ENCODE measurements at regions not wholly inside any gene's neighbourhood (a gene's known extent, or its start where the extent isn't known, plus 50 kb on each side); places are given as distances from the start of the nearest gene placed in this dataset.

DNA sequence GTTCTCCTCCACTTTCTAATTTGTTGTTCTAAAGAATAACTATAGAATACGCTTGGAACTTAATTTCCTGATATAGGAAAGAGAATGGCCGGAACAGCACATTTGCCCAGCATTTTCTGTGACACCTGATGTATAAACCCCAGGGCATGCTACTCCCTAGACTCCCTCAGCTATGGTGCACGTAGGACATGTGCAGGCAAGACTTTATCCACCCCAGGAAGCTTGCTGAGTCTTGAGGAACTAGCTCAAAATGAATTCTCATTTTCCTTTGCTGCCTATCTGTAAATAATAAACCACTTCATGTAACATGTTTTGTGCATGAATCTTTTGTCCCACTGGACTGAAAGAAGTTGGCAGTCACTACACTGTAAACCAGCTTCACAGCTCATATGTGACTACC, 535.8 kb upstream of the SLITRK1 start:
- no peak for DNase-seq (ENCODE audit: insufficient read length, low spot score)
- FAIRE-seq: no peak
- TF ChIP-seq POLR2A (IDR thresholded peaks at IDR 0.05; ENCODE audit: low read depth, low read length) (no peak), POU2F2 (IDR thresholded peaks at IDR 0.05; ENCODE audit: low read depth, low read length) (no peak), POLR2AphosphoS5 (IDR thresholded peaks at IDR 0.05; ENCODE audit: low read depth, low read length) (no peak), PAX5 (IDR thresholded peaks at IDR 0.05; ENCODE audit: insufficient read depth, low read length, severe bottlenecking) (no peak), TAF1 (IDR thresholded peaks at IDR 0.05; ENCODE audit: low read depth, low read length) (no peak), SPI1 (IDR thresholded peaks at IDR 0.05; ENCODE audit: low read depth, low read length) (no peak)

DNA sequence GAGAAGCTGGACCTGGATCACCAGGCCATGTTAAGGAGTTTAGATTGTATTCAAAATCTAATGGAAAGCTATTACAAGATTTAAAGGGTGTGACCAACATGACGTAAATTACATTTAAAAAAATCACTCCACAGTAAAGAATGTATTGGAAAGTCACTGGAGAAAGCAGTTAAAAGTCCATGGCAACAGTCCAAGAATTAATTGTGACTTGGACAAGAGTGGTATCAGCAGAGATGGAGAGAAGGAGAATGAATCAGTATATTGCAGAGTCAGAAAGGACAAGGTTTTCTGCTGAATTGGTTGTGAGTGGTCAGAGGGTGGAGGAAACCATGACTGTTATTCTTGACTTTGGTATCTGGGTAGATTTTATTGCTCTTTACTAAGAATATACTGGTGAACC, 535.1 kb upstream of the SLITRK1 start:
- no peak for TF ChIP-seq POLR2A (IDR thresholded peaks at IDR 0.05; ENCODE audit: low read depth, low read length)
- no peak for TF ChIP-seq PAX5 (IDR thresholded peaks at IDR 0.05; ENCODE audit: insufficient read depth, low read length, severe bottlenecking)
- no peak for TF ChIP-seq POU2F2 (IDR thresholded peaks at IDR 0.05; ENCODE audit: low read depth, low read length)
- TF ChIP-seq TAF1 (IDR thresholded peaks at IDR 0.05; ENCODE audit: low read depth, low read length): no peak
- TF ChIP-seq POLR2AphosphoS5 (IDR thresholded peaks at IDR 0.05; ENCODE audit: low read depth, low read length): no peak
- no peak for TF ChIP-seq SPI1 (IDR thresholded peaks at IDR 0.05; ENCODE audit: low read depth, low read length)
- no peak for DNase-seq (ENCODE audit: insufficient read length, low spot score)
- FAIRE-seq: no peak

DNA sequence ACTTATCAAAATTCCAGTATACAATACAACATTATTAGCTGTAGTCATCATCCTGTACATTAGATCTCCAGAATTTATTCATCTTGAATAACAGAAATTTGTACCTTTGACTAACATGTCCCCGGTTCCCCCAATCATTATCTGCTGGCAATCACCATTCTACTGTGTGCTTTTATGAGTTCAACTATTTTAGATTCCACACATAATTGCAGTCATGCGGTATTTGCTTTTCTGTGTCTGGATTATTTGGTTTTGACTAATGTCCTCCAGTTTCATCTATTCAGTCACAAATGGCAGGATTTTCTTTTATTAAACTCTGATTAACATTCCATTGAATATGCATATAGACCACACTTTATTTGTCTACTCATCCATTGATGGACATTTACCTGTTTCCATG, 530.7 kb upstream of the SLITRK1 start:
- TF ChIP-seq POU2F2 (IDR thresholded peaks at IDR 0.05; ENCODE audit: low read depth, low read length) (no peak), POLR2AphosphoS5 (IDR thresholded peaks at IDR 0.05; ENCODE audit: low read depth, low read length) (no peak), POLR2A (IDR thresholded peaks at IDR 0.05; ENCODE audit: low read depth, low read length) (no peak), SPI1 (IDR thresholded peaks at IDR 0.05; ENCODE audit: low read depth, low read length) (no peak), PAX5 (IDR thresholded peaks at IDR 0.05; ENCODE audit: insufficient read depth, low read length, severe bottlenecking) (no peak)
- FAIRE-seq: no peak
- DNase-seq (ENCODE audit: insufficient read length, low spot score): no peak

DNA sequence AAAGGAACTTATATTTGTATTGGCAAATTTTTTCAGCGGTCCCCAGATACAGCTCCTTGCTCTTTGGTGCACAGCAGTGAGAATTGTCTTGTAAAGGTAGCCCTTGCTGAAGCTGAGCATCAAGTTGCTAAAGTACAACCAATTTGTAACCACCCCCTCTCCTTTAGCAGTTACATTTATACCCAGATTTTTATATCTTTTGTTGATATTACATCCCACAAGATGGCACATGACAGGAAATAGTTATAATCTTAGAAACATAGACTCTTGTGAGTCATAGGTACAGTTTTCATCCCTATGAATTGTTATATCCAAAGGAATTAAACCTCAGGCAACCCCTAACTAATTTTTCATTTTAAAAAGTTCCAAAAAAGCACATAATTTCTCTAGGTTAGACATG, 523.0 kb upstream of the SLITRK1 start:
- FAIRE-seq (no peak), DNase-seq (ENCODE audit: insufficient read length, low spot score) (no peak)
- no peak for TF ChIP-seq POLR2A (IDR thresholded peaks at IDR 0.05; ENCODE audit: low read depth, low read length)
- no peak for TF ChIP-seq PAX5 (IDR thresholded peaks at IDR 0.05; ENCODE audit: insufficient read depth, low read length, severe bottlenecking)
- TF ChIP-seq SPI1 (IDR thresholded peaks at IDR 0.05; ENCODE audit: low read depth, low read length): no peak
- no peak for TF ChIP-seq TAF1 (IDR thresholded peaks at IDR 0.05; ENCODE audit: low read depth, low read length)
- no peak for TF ChIP-seq POU2F2 (IDR thresholded peaks at IDR 0.05; ENCODE audit: low read depth, low read length)

DNA sequence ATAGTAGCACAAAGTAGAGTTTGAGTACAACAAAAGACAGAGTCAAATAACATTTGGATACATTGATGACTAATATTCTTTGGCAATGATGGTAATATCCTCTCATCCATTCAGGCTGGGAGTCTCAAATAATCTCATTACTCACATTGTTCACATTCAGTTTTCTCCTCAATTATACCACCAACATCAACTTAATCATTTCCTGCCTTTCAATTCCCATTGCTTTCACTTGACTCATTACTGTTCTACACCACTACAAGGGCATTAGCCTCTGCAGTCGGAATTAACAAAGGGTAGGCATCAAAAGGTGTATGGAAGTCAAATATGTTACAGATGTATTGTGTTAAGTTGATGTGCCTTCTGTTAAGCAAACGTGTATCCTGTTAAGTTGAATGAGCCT, 518.4 kb upstream of the SLITRK1 start:
- DNase-seq (ENCODE audit: insufficient read length, low spot score) (no peak), FAIRE-seq (no peak)
- TF ChIP-seq TAF1 (IDR thresholded peaks at IDR 0.05; ENCODE audit: low read depth, low read length): no peak
- TF ChIP-seq POLR2A (IDR thresholded peaks at IDR 0.05; ENCODE audit: low read depth, low read length): no peak
- no peak for TF ChIP-seq SPI1 (IDR thresholded peaks at IDR 0.05; ENCODE audit: low read depth, low read length)
- no peak for TF ChIP-seq PAX5 (IDR thresholded peaks at IDR 0.05; ENCODE audit: insufficient read depth, low read length, severe bottlenecking)
- no peak for TF ChIP-seq POLR2AphosphoS5 (IDR thresholded peaks at IDR 0.05; ENCODE audit: low read depth, low read length)
- no peak for TF ChIP-seq POU2F2 (IDR thresholded peaks at IDR 0.05; ENCODE audit: low read depth, low read length)

DNA sequence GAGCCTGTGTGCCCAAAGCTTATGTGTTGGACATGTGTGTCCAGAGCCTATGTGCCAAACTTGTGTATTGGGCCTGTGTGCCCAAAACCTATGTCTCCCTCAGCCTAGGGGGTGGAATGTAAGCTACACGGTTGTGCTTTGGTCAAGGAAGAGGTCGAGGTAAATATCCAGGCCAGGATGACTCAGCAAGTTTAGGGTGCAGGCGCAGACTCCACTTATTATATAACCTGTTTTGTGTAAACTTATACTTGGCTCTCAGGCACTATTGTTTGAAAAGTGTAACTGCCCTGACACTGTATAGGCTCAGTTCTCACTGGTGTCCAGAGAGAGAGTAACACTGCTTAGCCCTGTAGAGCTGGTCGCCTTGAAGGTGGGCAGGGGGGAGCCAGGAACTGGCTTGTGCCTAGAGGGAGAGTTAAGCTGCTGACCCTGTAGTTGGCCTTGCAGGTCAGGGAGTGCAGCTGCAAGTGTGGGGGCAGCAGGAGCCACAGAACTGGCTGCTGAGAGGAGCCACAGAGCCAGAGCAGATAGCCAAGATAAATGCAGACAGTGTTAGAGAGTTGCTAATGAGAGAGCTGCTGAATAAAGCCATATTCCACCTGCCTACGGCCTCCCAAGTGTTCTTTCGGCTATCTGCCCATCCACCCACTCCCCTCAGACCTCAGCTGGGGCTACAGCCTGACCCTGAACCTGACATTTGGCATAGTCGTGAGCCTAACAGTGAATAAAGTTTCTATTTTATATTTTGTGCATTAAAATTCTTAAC, 517.2 kb upstream of the SLITRK1 start:
- FAIRE-seq (no peak), DNase-seq (ENCODE audit: insufficient read length, low spot score) (no peak)
- TF ChIP-seq POU2F2 (IDR thresholded peaks at IDR 0.05; ENCODE audit: low read depth, low read length) (no peak), SPI1 (IDR thresholded peaks at IDR 0.05; ENCODE audit: low read depth, low read length) (no peak), POLR2A (IDR thresholded peaks at IDR 0.05; ENCODE audit: low read depth, low read length) (no peak), PAX5 (IDR thresholded peaks at IDR 0.05; ENCODE audit: insufficient read depth, low read length, severe bottlenecking) (no peak), TAF1 (IDR thresholded peaks at IDR 0.05; ENCODE audit: low read depth, low read length) (no peak), POLR2AphosphoS5 (IDR thresholded peaks at IDR 0.05; ENCODE audit: low read depth, low read length) (no peak)

DNA sequence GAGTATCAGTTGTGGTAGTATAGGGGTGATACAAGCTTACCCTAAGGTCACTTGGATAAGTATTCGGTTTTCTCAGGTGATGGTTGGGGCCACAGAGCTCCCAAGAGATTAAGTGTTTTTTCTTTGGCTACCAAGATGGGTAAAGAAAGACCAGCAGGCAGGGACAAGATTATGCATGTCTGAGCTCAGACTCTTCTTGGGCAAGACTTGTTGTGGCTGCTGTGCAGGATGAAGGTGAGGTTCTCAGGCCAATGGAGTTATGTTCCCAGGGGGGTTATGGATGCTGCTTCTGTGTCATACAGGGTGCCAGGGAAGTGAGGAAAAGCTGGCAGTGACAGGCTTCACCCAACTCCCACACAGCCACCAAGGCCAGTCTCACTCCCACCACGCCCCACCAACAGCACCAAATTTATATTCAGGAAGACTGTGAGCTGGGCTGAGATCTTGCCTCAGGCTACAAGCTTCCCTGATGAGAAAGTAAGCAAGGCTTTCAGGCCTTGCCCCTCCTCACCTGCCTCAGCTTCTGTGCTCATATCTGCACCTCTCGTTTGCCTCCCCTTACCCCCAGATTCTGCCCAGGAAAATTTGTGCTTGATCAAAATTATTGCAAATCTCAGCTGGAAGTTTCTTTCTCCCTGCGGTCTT, 511.8 kb upstream of the SLITRK1 start:
- DNase-seq (ENCODE audit: insufficient read length, low spot score) (no peak), FAIRE-seq (no peak)

DNA sequence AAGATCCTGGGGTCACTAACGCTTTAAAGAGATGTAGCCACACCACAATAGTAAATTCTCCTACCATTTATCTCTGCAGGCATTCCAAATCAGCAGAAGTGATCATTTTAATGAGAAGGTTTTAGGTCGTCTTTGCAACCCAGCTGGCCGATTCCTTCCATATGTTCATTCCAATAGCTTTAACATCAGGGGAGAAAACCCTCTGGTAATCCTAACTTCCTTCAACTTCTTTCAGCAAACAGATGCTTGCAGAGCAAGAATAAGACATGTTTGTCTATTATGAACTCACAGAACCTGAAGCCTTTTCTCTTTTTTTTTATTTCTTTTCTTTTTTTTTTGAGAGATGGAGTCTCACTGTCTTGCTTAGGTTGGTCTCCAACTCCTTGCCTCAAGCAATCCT, 498.6 kb upstream of the SLITRK1 start:
- TF ChIP-seq PAX5 (IDR thresholded peaks at IDR 0.05; ENCODE audit: insufficient read depth, low read length, severe bottlenecking) (no peak), POU2F2 (IDR thresholded peaks at IDR 0.05; ENCODE audit: low read depth, low read length) (no peak), POLR2A (IDR thresholded peaks at IDR 0.05; ENCODE audit: low read depth, low read length) (no peak), SPI1 (IDR thresholded peaks at IDR 0.05; ENCODE audit: low read depth, low read length) (no peak), TAF1 (IDR thresholded peaks at IDR 0.05; ENCODE audit: low read depth, low read length) (no peak), POLR2AphosphoS5 (IDR thresholded peaks at IDR 0.05; ENCODE audit: low read depth, low read length) (no peak)
- DNase-seq (ENCODE audit: insufficient read length, low spot score) (no peak), FAIRE-seq (no peak)

More for the DNA sequence above, 511.8 kb upstream of the SLITRK1 start:
- TF ChIP-seq POU2F2 (IDR thresholded peaks at IDR 0.05; ENCODE audit: low read depth, low read length) (no peak), POLR2A (IDR thresholded peaks at IDR 0.05; ENCODE audit: low read depth, low read length) (no peak), SPI1 (IDR thresholded peaks at IDR 0.05; ENCODE audit: low read depth, low read length) (no peak), PAX5 (IDR thresholded peaks at IDR 0.05; ENCODE audit: insufficient read depth, low read length, severe bottlenecking) (no peak), TAF1 (IDR thresholded peaks at IDR 0.05; ENCODE audit: low read depth, low read length) (no peak), POLR2AphosphoS5 (IDR thresholded peaks at IDR 0.05; ENCODE audit: low read depth, low read length) (no peak)

DNA sequence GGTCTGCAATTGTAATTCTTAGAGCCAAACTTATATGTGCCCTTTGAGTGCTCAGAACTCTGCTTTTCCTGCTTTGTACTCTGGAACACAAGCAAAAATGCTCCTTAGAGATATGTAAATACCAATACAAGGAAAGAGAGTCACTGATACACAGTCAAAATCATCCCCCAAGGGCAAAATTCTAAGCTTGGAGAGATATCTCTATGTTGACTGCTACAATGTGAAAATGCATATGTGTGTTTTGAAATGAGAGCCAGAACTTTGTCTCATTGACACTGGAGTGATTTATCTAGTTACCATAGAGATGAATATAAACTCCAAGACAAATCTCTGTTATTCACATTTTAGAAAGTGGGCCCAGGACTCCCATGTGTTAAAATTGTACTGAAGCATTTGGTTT, 494.8 kb upstream of the SLITRK1 start:
- FAIRE-seq (no peak), DNase-seq (ENCODE audit: insufficient read length, low spot score) (no peak)
- TF ChIP-seq TAF1 (IDR thresholded peaks at IDR 0.05; ENCODE audit: low read depth, low read length) (no peak), SPI1 (IDR thresholded peaks at IDR 0.05; ENCODE audit: low read depth, low read length) (no peak), POLR2AphosphoS5 (IDR thresholded peaks at IDR 0.05; ENCODE audit: low read depth, low read length) (no peak), PAX5 (IDR thresholded peaks at IDR 0.05; ENCODE audit: insufficient read depth, low read length, severe bottlenecking) (no peak), POU2F2 (IDR thresholded peaks at IDR 0.05; ENCODE audit: low read depth, low read length) (no peak), POLR2A (IDR thresholded peaks at IDR 0.05; ENCODE audit: low read depth, low read length) (no peak)

Data from GM12891 (cell line).